ENCODE measurements at regions not wholly inside any gene's neighbourhood (a gene's known extent, or its start where the extent isn't known, plus 50 kb on each side); places are given as distances from the start of the nearest gene placed in this dataset.

- H3K9me3 ChIP-seq (ENCODE audit: control insufficient read depth in 2 of 2, insufficient read depth in 1 of 2, low read depth in 1 of 2, low read length in 1 of 2) = no peaks in the 10 kb centered on the region
- no peaks in the 10 kb centered on the region for H3K27me3 ChIP-seq (ENCODE audit: control insufficient read depth in 3 of 3, insufficient read depth in 3 of 3, low read length in 3 of 3)
- H3K4me1 ChIP-seq (ENCODE audit: control insufficient read depth in 3 of 3, insufficient read depth in 2 of 3, low read depth in 1 of 3, low read length in 2 of 3) = no peaks in the 10 kb centered on the region
- H3K27ac ChIP-seq (ENCODE audit: low read depth in 1 of 3, low read length in 2 of 3) = no peak overlapping the region
- no peak for DNase-seq
- WGBS, 3 donors = 59 to 69% (median 67%) methylated on average over 11 of the region's 11 CpGs
- H3K4me3 ChIP-seq (ENCODE audit: low read depth in 1 of 3, low read length in 3 of 3) = no peak overlapping the region
- no peaks in the 10 kb centered on the region for H3K36me3 ChIP-seq (ENCODE audit: control insufficient read depth in 3 of 3, insufficient read depth in 2 of 3, low read depth in 1 of 3, low read length in 3 of 3)
- no peak for FAIRE-seq
These were observed 59.3 kb upstream of the BMPER start for GRCh38 chr7:33845991-33846509.

- no peak for FAIRE-seq
- Histone ChIP-seq H3K4me3 (ENCODE audit: low read depth in 1 of 3, low read length in 3 of 3) (no peak overlapping the region), H3K36me3 (ENCODE audit: control insufficient read depth in 3 of 3, insufficient read depth in 2 of 3, low read depth in 1 of 3, low read length in 3 of 3) (no peaks in the 10 kb centered on the region), H3K9me3 (ENCODE audit: control insufficient read depth in 2 of 2, insufficient read depth in 1 of 2, low read depth in 1 of 2, low read length in 1 of 2) (no peaks in the 10 kb centered on the region), H3K27me3 (ENCODE audit: control insufficient read depth in 3 of 3, insufficient read depth in 3 of 3, low read length in 3 of 3) (no peaks in the 10 kb centered on the region), H3K27ac (ENCODE audit: low read depth in 1 of 3, low read length in 2 of 3) (no peak overlapping the region), H3K4me1 (ENCODE audit: control insufficient read depth in 3 of 3, insufficient read depth in 2 of 3, low read depth in 1 of 3, low read length in 2 of 3) (no peaks in the 10 kb centered on the region)
- WGBS, 3 donors = 77 to 91% (median 80%) methylated on average over 2 of the region's 2 CpGs
- no peak for DNase-seq
These were observed 56.3 kb upstream of the BMPER start for GRCh38 chr7:33849004-33849403.

GRCh38 chr7:33849971-33850559, 55.3 kb upstream of the BMPER start:
- no peaks in the 10 kb centered on the region for H3K4me1 ChIP-seq (ENCODE audit: control insufficient read depth in 3 of 3, insufficient read depth in 2 of 3, low read depth in 1 of 3, low read length in 2 of 3)
- no peak for FAIRE-seq
- WGBS, 3 donors = 82 to 84% (median 84%) methylated on average over 3 of the region's 3 CpGs
- no peak overlapping the region for H3K27ac ChIP-seq (ENCODE audit: low read depth in 1 of 3, low read length in 2 of 3)
- no peaks in the 10 kb centered on the region for H3K36me3 ChIP-seq (ENCODE audit: control insufficient read depth in 3 of 3, insufficient read depth in 2 of 3, low read depth in 1 of 3, low read length in 3 of 3)
- H3K27me3 ChIP-seq (ENCODE audit: control insufficient read depth in 3 of 3, insufficient read depth in 3 of 3, low read length in 3 of 3) = peaks cover 0 to 3% (median 0%) of the 10 kb centered on the region in 3 donors
- peak; percentile 12 to 24 for DNase-seq
- H3K9me3 ChIP-seq (ENCODE audit: control insufficient read depth in 2 of 2, insufficient read depth in 1 of 2, low read depth in 1 of 2, low read length in 1 of 2) = no peaks in the 10 kb centered on the region
- no peak overlapping the region for H3K4me3 ChIP-seq (ENCODE audit: low read depth in 1 of 3, low read length in 3 of 3)

GRCh38 chr7:33850768-33851167, 54.6 kb upstream of the BMPER start:
- Histone ChIP-seq H3K36me3 (ENCODE audit: control insufficient read depth in 3 of 3, insufficient read depth in 2 of 3, low read depth in 1 of 3, low read length in 3 of 3) (no peaks in the 10 kb centered on the region), H3K27ac (ENCODE audit: low read depth in 1 of 3, low read length in 2 of 3) (no peak overlapping the region), H3K4me3 (ENCODE audit: low read depth in 1 of 3, low read length in 3 of 3) (no peak overlapping the region), H3K27me3 (ENCODE audit: control insufficient read depth in 3 of 3, insufficient read depth in 3 of 3, low read length in 3 of 3) (peaks cover 0 to 4% (median 0%) of the 10 kb centered on the region in 3 donors), H3K9me3 (ENCODE audit: control insufficient read depth in 2 of 2, insufficient read depth in 1 of 2, low read depth in 1 of 2, low read length in 1 of 2) (no peaks in the 10 kb centered on the region), H3K4me1 (ENCODE audit: control insufficient read depth in 3 of 3, insufficient read depth in 2 of 3, low read depth in 1 of 3, low read length in 2 of 3) (no peaks in the 10 kb centered on the region)
- FAIRE-seq = no peak
- no peak for DNase-seq
- WGBS, 3 donors = 13 to 58% (median 32%) methylated on average over 1 of the region's 1 CpG

GRCh38 chr7:33852838-33853237, 52.5 kb upstream of the BMPER start:
- WGBS, 3 donors = 79 to 89% (median 84%) methylated on average over 3 of the region's 3 CpGs
- no peaks in the 10 kb centered on the region for H3K36me3 ChIP-seq (ENCODE audit: control insufficient read depth in 3 of 3, insufficient read depth in 2 of 3, low read depth in 1 of 3, low read length in 3 of 3)
- H3K4me3 ChIP-seq (ENCODE audit: low read depth in 1 of 3, low read length in 3 of 3) = no peak overlapping the region
- no peaks in the 10 kb centered on the region for H3K9me3 ChIP-seq (ENCODE audit: control insufficient read depth in 2 of 2, insufficient read depth in 1 of 2, low read depth in 1 of 2, low read length in 1 of 2)
- DNase-seq (no peak), FAIRE-seq (no peak)
- H3K4me1 ChIP-seq (ENCODE audit: control insufficient read depth in 3 of 3, insufficient read depth in 2 of 3, low read depth in 1 of 3, low read length in 2 of 3) = no peaks in the 10 kb centered on the region
- no peak overlapping the region for H3K27ac ChIP-seq (ENCODE audit: low read depth in 1 of 3, low read length in 2 of 3)
- H3K27me3 ChIP-seq (ENCODE audit: control insufficient read depth in 3 of 3, insufficient read depth in 3 of 3, low read length in 3 of 3) = peaks cover 0 to 4% (median 0%) of the 10 kb centered on the region in 3 donors

- Histone ChIP-seq H3K36me3 (ENCODE audit: control insufficient read depth in 3 of 3, insufficient read depth in 2 of 3, low read depth in 1 of 3, low read length in 3 of 3) (no peaks in the 10 kb centered on the region), H3K4me3 (ENCODE audit: low read depth in 1 of 3, low read length in 3 of 3) (no peak overlapping the region), H3K4me1 (ENCODE audit: control insufficient read depth in 3 of 3, insufficient read depth in 2 of 3, low read depth in 1 of 3, low read length in 2 of 3) (no peaks in the 10 kb centered on the region), H3K9me3 (ENCODE audit: control insufficient read depth in 2 of 2, insufficient read depth in 1 of 2, low read depth in 1 of 2, low read length in 1 of 2) (no peaks in the 10 kb centered on the region), H3K27ac (ENCODE audit: low read depth in 1 of 3, low read length in 2 of 3) (no peak overlapping the region), H3K27me3 (ENCODE audit: control insufficient read depth in 3 of 3, insufficient read depth in 3 of 3, low read length in 3 of 3) (peaks cover 0 to 4% (median 0%) of the 10 kb centered on the region in 3 donors)
- no peak for DNase-seq
- no peak for FAIRE-seq
- WGBS, 3 donors = 83 to 94% (median 88%) methylated on average over 5 of the region's 5 CpGs
These were observed 51.8 kb upstream of the BMPER start for GRCh38 chr7:33853361-33854062.

- Histone ChIP-seq H3K27ac (ENCODE audit: low read depth in 1 of 3, low read length in 2 of 3) (no peak overlapping the region), H3K36me3 (ENCODE audit: control insufficient read depth in 3 of 3, insufficient read depth in 2 of 3, low read depth in 1 of 3, low read length in 3 of 3) (no peaks in the 10 kb centered on the region), H3K4me1 (ENCODE audit: control insufficient read depth in 3 of 3, insufficient read depth in 2 of 3, low read depth in 1 of 3, low read length in 2 of 3) (no peaks in the 10 kb centered on the region), H3K4me3 (ENCODE audit: low read depth in 1 of 3, low read length in 3 of 3) (no peak overlapping the region), H3K9me3 (ENCODE audit: control insufficient read depth in 2 of 2, insufficient read depth in 1 of 2, low read depth in 1 of 2, low read length in 1 of 2) (no peaks in the 10 kb centered on the region), H3K27me3 (ENCODE audit: control insufficient read depth in 3 of 3, insufficient read depth in 3 of 3, low read length in 3 of 3) (peaks cover 0 to 4% (median 0%) of the 10 kb centered on the region in 3 donors)
- DNase-seq = no peak
- 81 to 85% (median 83%) methylated on average over 1 of the region's 1 CpG for WGBS, 3 donors
- FAIRE-seq = no peak
These were observed 51.2 kb upstream of the BMPER start for GRCh38 chr7:33854178-33854577.

GRCh38 chr7:33854801-33855350, 50.5 kb upstream of the BMPER start:
- 79 to 81% (median 80%) methylated on average over 4 of the region's 4 CpGs for WGBS, 3 donors
- H3K36me3 ChIP-seq (ENCODE audit: control insufficient read depth in 3 of 3, insufficient read depth in 2 of 3, low read depth in 1 of 3, low read length in 3 of 3) = no peaks in the 10 kb centered on the region
- H3K27ac ChIP-seq (ENCODE audit: low read depth in 1 of 3, low read length in 2 of 3) = no peak overlapping the region
- no peak for DNase-seq
- H3K4me3 ChIP-seq (ENCODE audit: low read depth in 1 of 3, low read length in 3 of 3) = no peak overlapping the region
- H3K9me3 ChIP-seq (ENCODE audit: control insufficient read depth in 2 of 2, insufficient read depth in 1 of 2, low read depth in 1 of 2, low read length in 1 of 2) = no peaks in the 10 kb centered on the region
- no peak for FAIRE-seq
- H3K27me3 ChIP-seq (ENCODE audit: control insufficient read depth in 3 of 3, insufficient read depth in 3 of 3, low read length in 3 of 3) = peaks cover 0 to 4% (median 0%) of the 10 kb centered on the region in 3 donors
- no peaks in the 10 kb centered on the region for H3K4me1 ChIP-seq (ENCODE audit: control insufficient read depth in 3 of 3, insufficient read depth in 2 of 3, low read depth in 1 of 3, low read length in 2 of 3)
